HEK293 (cell line): ENCODE measurements at regions not wholly inside any gene's neighbourhood (a gene's known extent, or its start where the extent isn't known, plus 50 kb on each side); places are given as distances from the start of the nearest gene placed in this dataset.

Experiments used
- BCL11A ChIP-seq: fragments of 450-650 bp; formaldehyde crosslinking; IDR thresholded peaks from 2 replicates; pipeline ENCODE4 v1.5.1; 2016; ENCODE audit warnings: low read depth, missing biosample characterization, missing genetic modification characterization
- GLI4 ChIP-seq: fragments of 450-650 bp; formaldehyde crosslinking; IDR thresholded peaks from 2 replicates; pipeline ENCODE4 v1.5.1; 2016; ENCODE audit warnings: missing biosample characterization, missing genetic modification characterization
- SP2 ChIP-seq: fragments of 450-650 bp; formaldehyde crosslinking; IDR thresholded peaks from 2 replicates; pipeline ENCODE4 v1.5.1; 2016; ENCODE audit warnings: missing biosample characterization, missing genetic modification characterization
- TRIM28 ChIP-seq: IDR thresholded peaks from 2 replicates; pipeline ENCODE4 v1.6.1; 2011; ENCODE audit warnings: low read length, control low read depth, borderline replicate concordance
- YY1 ChIP-seq: fragments of 450-650 bp; formaldehyde crosslinking; IDR thresholded peaks from 2 replicates; pipeline ENCODE4 v1.5.1; 2018; ENCODE audit warnings: missing biosample characterization, missing genetic modification characterization
- ZNF175 ChIP-seq: fragments of 450-650 bp; formaldehyde crosslinking; IDR thresholded peaks from 2 replicates; pipeline ENCODE4 v1.5.1; 2016; ENCODE audit warnings: missing biosample characterization, missing genetic modification characterization
- TF ChIP-seq, protein P1 (sequence below): fragments of 450-650 bp; formaldehyde crosslinking; IDR thresholded peaks from 2 replicates; pipeline ENCODE4 v1.5.1; 2016; ENCODE audit warnings: missing biosample characterization, missing genetic modification characterization
- TF ChIP-seq, protein P2 (sequence below): fragments of 450-650 bp; formaldehyde crosslinking; optimal IDR thresholded peaks from 2 replicates; pipeline ENCODE3; 2016; ENCODE audit warnings: missing biosample characterization, mild to moderate bottlenecking, missing genetic modification characterization

DNA sequence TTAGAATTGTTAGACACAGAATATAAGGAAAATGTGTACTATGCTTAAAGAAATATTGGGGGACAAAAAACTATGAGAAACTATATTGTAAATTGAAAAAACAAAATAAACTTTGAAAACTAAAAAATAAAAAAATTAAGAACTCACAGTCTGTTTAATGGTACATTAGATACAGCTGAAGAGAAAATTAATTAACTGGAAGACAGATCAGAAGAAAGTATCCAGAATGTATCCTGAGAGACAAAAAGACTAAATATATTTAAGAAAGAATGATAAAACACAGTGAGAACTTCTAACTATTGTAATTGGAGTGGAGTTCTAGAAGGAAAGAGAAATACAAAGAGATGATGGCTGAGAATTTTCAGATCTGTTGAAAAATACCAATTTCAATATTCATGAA lies 57.6 kb upstream of the SH3PXD2B start:
- TF ChIP-seq SP2 (tag by site-specific recombination) (no peak), BCL11A (tag by site-specific recombination) (no peak), YY1 (tag by site-specific recombination) (no peak), GLI4 (tag by site-specific recombination) (no peak), TRIM28 (no peak), ZNF175 (no peak)
- TF ChIP-seq, protein P1, sequence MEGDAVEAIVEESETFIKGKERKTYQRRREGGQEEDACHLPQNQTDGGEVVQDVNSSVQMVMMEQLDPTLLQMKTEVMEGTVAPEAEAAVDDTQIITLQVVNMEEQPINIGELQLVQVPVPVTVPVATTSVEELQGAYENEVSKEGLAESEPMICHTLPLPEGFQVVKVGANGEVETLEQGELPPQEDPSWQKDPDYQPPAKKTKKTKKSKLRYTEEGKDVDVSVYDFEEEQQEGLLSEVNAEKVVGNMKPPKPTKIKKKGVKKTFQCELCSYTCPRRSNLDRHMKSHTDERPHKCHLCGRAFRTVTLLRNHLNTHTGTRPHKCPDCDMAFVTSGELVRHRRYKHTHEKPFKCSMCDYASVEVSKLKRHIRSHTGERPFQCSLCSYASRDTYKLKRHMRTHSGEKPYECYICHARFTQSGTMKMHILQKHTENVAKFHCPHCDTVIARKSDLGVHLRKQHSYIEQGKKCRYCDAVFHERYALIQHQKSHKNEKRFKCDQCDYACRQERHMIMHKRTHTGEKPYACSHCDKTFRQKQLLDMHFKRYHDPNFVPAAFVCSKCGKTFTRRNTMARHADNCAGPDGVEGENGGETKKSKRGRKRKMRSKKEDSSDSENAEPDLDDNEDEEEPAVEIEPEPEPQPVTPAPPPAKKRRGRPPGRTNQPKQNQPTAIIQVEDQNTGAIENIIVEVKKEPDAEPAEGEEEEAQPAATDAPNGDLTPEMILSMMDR = no peak
- TF ChIP-seq, protein P2, sequence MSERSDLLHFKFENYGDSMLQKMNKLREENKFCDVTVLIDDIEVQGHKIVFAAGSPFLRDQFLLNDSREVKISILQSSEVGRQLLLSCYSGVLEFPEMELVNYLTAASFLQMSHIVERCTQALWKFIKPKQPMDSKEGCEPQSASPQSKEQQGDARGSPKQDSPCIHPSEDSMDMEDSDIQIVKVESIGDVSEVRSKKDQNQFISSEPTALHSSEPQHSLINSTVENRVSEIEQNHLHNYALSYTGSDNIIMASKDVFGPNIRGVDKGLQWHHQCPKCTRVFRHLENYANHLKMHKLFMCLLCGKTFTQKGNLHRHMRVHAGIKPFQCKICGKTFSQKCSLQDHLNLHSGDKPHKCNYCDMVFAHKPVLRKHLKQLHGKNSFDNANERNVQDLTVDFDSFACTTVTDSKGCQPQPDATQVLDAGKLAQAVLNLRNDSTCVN = no peak
